ENCODE measurements at regions not wholly inside any gene's neighbourhood (a gene's known extent, or its start where the extent isn't known, plus 50 kb on each side); places are given as distances from the start of the nearest gene placed in this dataset.

DNA sequence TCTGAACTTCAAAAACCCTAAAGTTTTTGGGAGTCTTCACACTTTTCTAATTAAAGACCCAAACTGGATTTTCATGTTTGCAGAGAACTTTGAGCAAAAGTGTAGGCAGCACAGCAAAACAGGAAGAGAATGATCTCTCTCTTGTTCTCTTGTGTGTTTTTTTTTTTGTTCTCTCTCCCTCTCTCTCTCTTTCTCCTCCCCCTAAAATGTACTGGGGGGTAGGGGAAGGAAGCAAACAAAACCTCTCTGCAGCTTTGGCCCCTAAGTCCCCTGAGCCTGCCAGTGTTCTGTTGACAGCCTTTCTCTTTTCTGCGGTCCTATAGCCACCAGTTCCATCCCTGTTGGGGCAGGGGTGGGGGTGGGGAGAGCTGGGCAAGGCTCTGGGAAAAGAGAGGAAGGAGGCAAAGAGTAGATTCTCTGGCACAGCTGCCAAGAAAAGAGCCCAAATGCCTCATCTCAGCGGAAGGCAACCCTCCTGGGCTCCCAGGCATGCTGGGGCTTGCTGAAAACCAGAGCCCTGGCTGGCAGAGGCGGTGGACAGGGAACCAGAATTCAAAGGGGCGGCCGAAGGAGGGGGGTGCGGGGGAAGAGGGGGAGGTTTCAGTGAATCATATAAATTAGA, 295.3 kb downstream of the SOX9 start:
- CTCF ChIA-PET: no interaction called here
- intact Hi-C loops (cut with micrococcal nuclease): no loop called here
- Mint-ChIP-seq H3K36me3 (ENCODE audit: low read depth) (no peaks in the 10 kb centered on the region), H3K9me3 (peaks cover 7% of the 10 kb centered on the region), H3K4me1 (ENCODE audit: low read depth) (no peaks in the 10 kb centered on the region), H3K27me3 (peaks cover 7% of the 10 kb centered on the region), H3K4me3 (no peak overlapping the region), H3K27ac (no peak overlapping the region)
- POLR2A ChIA-PET: no interaction called here
- ATAC-seq (no peak), DNase-seq (no peak)
- TF ChIP-seq, protein P1, sequence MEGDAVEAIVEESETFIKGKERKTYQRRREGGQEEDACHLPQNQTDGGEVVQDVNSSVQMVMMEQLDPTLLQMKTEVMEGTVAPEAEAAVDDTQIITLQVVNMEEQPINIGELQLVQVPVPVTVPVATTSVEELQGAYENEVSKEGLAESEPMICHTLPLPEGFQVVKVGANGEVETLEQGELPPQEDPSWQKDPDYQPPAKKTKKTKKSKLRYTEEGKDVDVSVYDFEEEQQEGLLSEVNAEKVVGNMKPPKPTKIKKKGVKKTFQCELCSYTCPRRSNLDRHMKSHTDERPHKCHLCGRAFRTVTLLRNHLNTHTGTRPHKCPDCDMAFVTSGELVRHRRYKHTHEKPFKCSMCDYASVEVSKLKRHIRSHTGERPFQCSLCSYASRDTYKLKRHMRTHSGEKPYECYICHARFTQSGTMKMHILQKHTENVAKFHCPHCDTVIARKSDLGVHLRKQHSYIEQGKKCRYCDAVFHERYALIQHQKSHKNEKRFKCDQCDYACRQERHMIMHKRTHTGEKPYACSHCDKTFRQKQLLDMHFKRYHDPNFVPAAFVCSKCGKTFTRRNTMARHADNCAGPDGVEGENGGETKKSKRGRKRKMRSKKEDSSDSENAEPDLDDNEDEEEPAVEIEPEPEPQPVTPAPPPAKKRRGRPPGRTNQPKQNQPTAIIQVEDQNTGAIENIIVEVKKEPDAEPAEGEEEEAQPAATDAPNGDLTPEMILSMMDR (IDR thresholded peaks at IDR 0.05): no peak

DNA sequence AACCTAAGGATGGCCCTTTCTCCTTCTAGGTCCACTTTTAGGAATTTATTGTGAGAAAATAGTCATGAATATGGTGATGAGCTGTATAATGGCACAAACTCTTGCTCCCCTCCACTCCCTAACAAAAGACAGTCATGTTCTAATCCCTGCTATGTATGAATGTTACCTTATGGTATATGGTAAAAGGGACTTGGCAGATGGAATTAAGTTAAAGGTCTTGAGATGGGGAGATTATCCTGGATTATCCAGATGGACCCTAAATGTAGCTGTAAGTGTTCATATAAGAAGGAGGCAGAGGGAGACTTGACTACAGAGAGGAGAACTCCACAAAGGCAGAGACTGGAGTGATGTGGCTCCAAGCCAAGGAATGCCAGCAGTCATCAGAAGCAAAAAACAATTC, 296.1 kb downstream of the SOX9 start:
- no peak for DNase-seq
- peaks cover 7% of the 10 kb centered on the region for H3K27me3 Mint-ChIP-seq
- ATAC-seq: no peak
- H3K4me1 Mint-ChIP-seq (ENCODE audit: low read depth): peaks cover 7% of the 10 kb centered on the region
- ChIA-PET CTCF (no interaction called here), POLR2A (no interaction called here)
- H3K9me3 Mint-ChIP-seq: peaks cover 7% of the 10 kb centered on the region
- H3K36me3 Mint-ChIP-seq (ENCODE audit: low read depth): no peaks in the 10 kb centered on the region
- TF ChIP-seq, protein P1 (IDR thresholded peaks at IDR 0.05): no peak
- H3K4me3 Mint-ChIP-seq: no peak overlapping the region
- intact Hi-C loops (cut with micrococcal nuclease): no loop called here
- no peak overlapping the region for H3K27ac Mint-ChIP-seq

- ATAC-seq (no peak), DNase-seq (no peak)
- peaks cover 12% of the 10 kb centered on the region for H3K4me1 Mint-ChIP-seq (ENCODE audit: low read depth)
- ChIA-PET CTCF (no interaction called here), POLR2A (no interaction called here)
- TF ChIP-seq, protein P1 (IDR thresholded peaks at IDR 0.05): no peak
- H3K36me3 Mint-ChIP-seq (ENCODE audit: low read depth): no peaks in the 10 kb centered on the region
- no peak overlapping the region for H3K27ac Mint-ChIP-seq
- H3K27me3 Mint-ChIP-seq: peaks cover 7% of the 10 kb centered on the region
- H3K9me3 Mint-ChIP-seq: peaks cover 7% of the 10 kb centered on the region
- intact Hi-C loops (cut with micrococcal nuclease): no loop called here
- no peak overlapping the region for H3K4me3 Mint-ChIP-seq
Observed at GRCh38 chr17:72417627-72418026, 296.8 kb downstream of the SOX9 start.

GRCh38 chr17:72419866-72420774, 299.3 kb downstream of the SOX9 start:
- POLR2A ChIA-PET: no interaction called here
- no peak for ATAC-seq
- CTCF ChIA-PET: no interaction called here
- peaks cover 9% of the 10 kb centered on the region for H3K27me3 Mint-ChIP-seq
- intact Hi-C loops (cut with micrococcal nuclease): no loop called here
- H3K27ac Mint-ChIP-seq: no peak overlapping the region
- H3K36me3 Mint-ChIP-seq (ENCODE audit: low read depth): no peaks in the 10 kb centered on the region
- no peak for DNase-seq
- TF ChIP-seq, protein P1 (IDR thresholded peaks at IDR 0.05): no peak
- peaks cover 16% of the 10 kb centered on the region for H3K4me1 Mint-ChIP-seq (ENCODE audit: low read depth)
- no peak overlapping the region for H3K4me3 Mint-ChIP-seq
- peaks cover 7% of the 10 kb centered on the region for H3K9me3 Mint-ChIP-seq

DNA sequence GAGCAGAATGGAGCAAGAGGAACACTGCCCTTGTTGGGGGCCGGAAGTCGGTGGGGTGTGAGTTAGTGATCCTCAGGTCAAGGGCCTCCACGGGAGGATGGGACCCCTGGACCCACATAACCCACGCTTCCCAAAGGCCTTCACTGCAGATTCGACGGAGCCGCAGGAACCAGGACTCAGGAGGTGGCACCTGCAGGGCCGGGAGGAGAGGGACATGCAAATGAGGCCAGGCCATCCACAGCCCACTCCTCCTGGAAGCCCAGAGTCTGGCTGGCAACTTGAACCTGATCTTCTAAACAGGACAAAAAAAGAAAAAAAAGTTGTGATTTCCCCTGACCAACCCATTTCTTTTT, 299.9 kb downstream of the SOX9 start:
- Mint-ChIP-seq H3K36me3 (ENCODE audit: low read depth) (no peaks in the 10 kb centered on the region), H3K9me3 (peaks cover 7% of the 10 kb centered on the region), H3K4me3 (no peak overlapping the region), H3K27me3 (peaks cover 9% of the 10 kb centered on the region), H3K4me1 (ENCODE audit: low read depth) (peaks cover 19% of the 10 kb centered on the region), H3K27ac (no peak overlapping the region)
- no peak for ATAC-seq
- intact Hi-C loops (cut with micrococcal nuclease): no loop called here
- POLR2A ChIA-PET: no interaction called here
- TF ChIP-seq, protein P1 (IDR thresholded peaks at IDR 0.05): no peak
- DNase-seq: no peak
- CTCF ChIA-PET: no interaction called here

All from activated CD8-positive, alpha-beta T cell treated with anti-CD3 and anti-CD28 coated beads for 36 hours (primary cell).